Memory B cell (primary cell): ENCODE measurements at regions not wholly inside any gene's neighbourhood (a gene's known extent, or its start where the extent isn't known, plus 50 kb on each side); places are given as distances from the start of the nearest gene placed in this dataset.
"Not testable (repeated sequence)": the region's sequence is repeated elsewhere in the genome, so short reads cannot be mapped to it uniquely, and the experiment has no call there.

ENCODE experiments used
- ATAC-seq: fragments of 150-1000 bp; cut with Tn5 transposase; 2 replicates; pipeline ENCODE4 v1.10.0; 2021; ENCODE audit warnings: low read depth, mild to moderate bottlenecking, moderate library complexity
- DNase-seq, 2 donors: peaks; one replicate each; pipeline ENCODE4 v3.0.0; 2022; ENCODE audit warnings: low spot score in 2 of 2
- H3K27ac Mint-ChIP-seq: one replicate; pipeline ENCODE4 v1.8.0; 2022; ENCODE audit warnings: mild to moderate bottlenecking, moderate library complexity, mixed read lengths
- H3K27me3 Mint-ChIP-seq: one replicate; pipeline ENCODE4 v1.8.0; 2022; ENCODE audit warnings: mixed read lengths
- H3K36me3 Mint-ChIP-seq: one replicate; pipeline ENCODE4 v1.8.0; 2022; ENCODE audit warnings: mild to moderate bottlenecking, mixed read lengths
- H3K4me1 Mint-ChIP-seq: one replicate; pipeline ENCODE4 v1.8.0; 2022; ENCODE audit warnings: mixed read lengths
- H3K4me3 Mint-ChIP-seq: one replicate; pipeline ENCODE4 v1.8.0; 2022; ENCODE audit warnings: mild to moderate bottlenecking, moderate library complexity, mixed read lengths
- H3K9me3 Mint-ChIP-seq: one replicate; pipeline ENCODE4 v1.8.0; 2022; ENCODE audit warnings: mixed read lengths

DNA sequence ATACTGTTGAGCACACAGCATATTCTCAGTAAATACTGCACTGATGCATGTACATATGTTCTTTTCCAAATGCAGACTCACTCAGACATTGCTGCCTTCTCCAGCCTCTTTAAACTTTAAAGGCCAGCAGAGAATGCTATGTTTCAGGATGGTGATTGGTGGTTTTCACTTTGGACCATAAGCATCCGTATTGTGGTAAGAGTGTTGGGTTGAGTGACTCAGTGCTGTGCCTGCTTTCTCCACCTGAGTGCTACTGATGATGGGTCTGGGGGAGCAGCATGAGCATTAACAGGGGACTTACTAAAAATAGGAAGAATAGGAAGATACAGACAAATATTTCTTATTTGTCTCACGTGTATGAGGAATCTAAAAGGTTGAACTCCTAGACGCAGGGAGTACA is 56.3 kb upstream of the ZNF92 start:
- Mint-ChIP-seq H3K4me1 (peaks cover 3% of the 10 kb centered on the region), H3K27me3 (no peaks in the 10 kb centered on the region), H3K9me3 (no peaks in the 10 kb centered on the region), H3K36me3 (peaks cover 2% of the 10 kb centered on the region), H3K4me3 (no peak overlapping the region), H3K27ac (no peak overlapping the region)
- DNase-seq (no peak), ATAC-seq (no peak)

DNA sequence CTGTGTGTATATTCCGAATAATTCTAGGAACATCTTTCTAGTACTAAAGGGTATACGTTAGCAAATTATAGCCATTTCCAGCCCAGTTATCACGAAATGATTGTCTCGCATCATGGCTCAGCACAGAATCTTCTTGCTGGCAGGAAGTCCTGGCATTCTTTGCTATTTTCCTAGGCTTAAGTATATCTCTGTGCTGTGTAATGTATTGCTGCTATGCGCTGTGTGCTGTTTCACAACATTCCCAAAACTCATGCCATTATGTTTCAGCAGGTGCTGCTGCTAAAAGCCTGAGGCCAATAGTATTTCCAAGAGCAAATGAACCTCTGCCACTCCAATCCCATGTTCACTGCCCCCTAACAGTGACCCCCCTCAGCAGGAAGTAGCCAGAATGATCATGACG is 62.9 kb upstream of the ZNF92 start:
- H3K9me3 Mint-ChIP-seq: no peaks in the 10 kb centered on the region
- no peak overlapping the region for H3K27ac Mint-ChIP-seq
- peaks cover 5% of the 10 kb centered on the region for H3K4me1 Mint-ChIP-seq
- H3K36me3 Mint-ChIP-seq: peaks cover 2% of the 10 kb centered on the region
- DNase-seq: no peak
- H3K27me3 Mint-ChIP-seq: no peaks in the 10 kb centered on the region
- H3K4me3 Mint-ChIP-seq: no peak overlapping the region
- ATAC-seq: no peak

- Mint-ChIP-seq H3K27ac (no peak overlapping the region), H3K36me3 (peaks cover 2% of the 10 kb centered on the region), H3K4me3 (no peak overlapping the region), H3K4me1 (peaks cover 8% of the 10 kb centered on the region), H3K27me3 (peaks cover 3% of the 10 kb centered on the region), H3K9me3 (no peaks in the 10 kb centered on the region)
- ATAC-seq (no peak), DNase-seq (no peak)
These were observed 65.4 kb upstream of the ZNF92 start for GRCh38 chr7:65308300-65308678.

GRCh38 chr7:65307651-65308299 is 65.9 kb upstream of the ZNF92 start:
- peaks cover 8% of the 10 kb centered on the region for H3K4me1 Mint-ChIP-seq
- H3K27ac Mint-ChIP-seq: no peak overlapping the region
- ATAC-seq (peak; percentile 82), DNase-seq (peak; percentile 34 to 52)
- H3K9me3 Mint-ChIP-seq: no peaks in the 10 kb centered on the region
- peaks cover 3% of the 10 kb centered on the region for H3K27me3 Mint-ChIP-seq
- H3K36me3 Mint-ChIP-seq: peaks cover 1% of the 10 kb centered on the region
- no peak overlapping the region for H3K4me3 Mint-ChIP-seq

GRCh38 chr7:65304175-65304574 is 69.5 kb upstream of the ZNF92 start:
- ATAC-seq: no peak
- H3K4me3 Mint-ChIP-seq: no peak overlapping the region
- no peaks in the 10 kb centered on the region for H3K36me3 Mint-ChIP-seq
- no peak for DNase-seq
- peaks cover 3% of the 10 kb centered on the region for H3K27me3 Mint-ChIP-seq
- H3K9me3 Mint-ChIP-seq: no peaks in the 10 kb centered on the region
- H3K27ac Mint-ChIP-seq: no peak overlapping the region
- H3K4me1 Mint-ChIP-seq: peaks cover 8% of the 10 kb centered on the region

DNA sequence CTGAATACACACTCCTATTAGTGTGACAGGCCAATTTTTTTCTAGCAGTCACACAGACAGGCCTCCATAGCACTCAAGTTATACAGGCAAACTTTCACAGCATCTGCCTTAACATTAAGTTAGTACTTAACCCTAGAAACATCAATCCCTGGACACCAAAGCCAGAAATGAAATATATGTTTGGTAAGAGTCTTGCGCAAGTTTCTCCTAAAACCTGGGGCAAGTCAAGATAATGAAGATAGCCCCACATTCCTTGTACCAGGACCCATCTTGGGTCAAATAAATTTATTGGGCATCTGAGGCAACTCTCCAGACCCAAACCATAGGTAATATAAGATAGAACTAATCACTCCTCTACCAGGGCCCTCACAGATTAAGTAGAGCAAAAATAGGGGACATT is 70.8 kb upstream of the ZNF92 start:
- peaks cover 7% of the 10 kb centered on the region for H3K4me1 Mint-ChIP-seq
- no peak for ATAC-seq
- peaks cover 3% of the 10 kb centered on the region for H3K27me3 Mint-ChIP-seq
- no peak for DNase-seq
- H3K9me3 Mint-ChIP-seq: no peaks in the 10 kb centered on the region
- no peak overlapping the region for H3K27ac Mint-ChIP-seq
- H3K4me3 Mint-ChIP-seq: no peak overlapping the region
- H3K36me3 Mint-ChIP-seq: no peaks in the 10 kb centered on the region

GRCh38 chr7:65301007-65301406 is 72.6 kb upstream of the ZNF92 start:
- Mint-ChIP-seq H3K27ac (no peak overlapping the region), H3K36me3 (no peaks in the 10 kb centered on the region), H3K9me3 (no peaks in the 10 kb centered on the region), H3K4me1 (peaks cover 2% of the 10 kb centered on the region), H3K27me3 (peaks cover 4% of the 10 kb centered on the region), H3K4me3 (no peak overlapping the region)
- ATAC-seq: no peak
- DNase-seq: no peak

DNA sequence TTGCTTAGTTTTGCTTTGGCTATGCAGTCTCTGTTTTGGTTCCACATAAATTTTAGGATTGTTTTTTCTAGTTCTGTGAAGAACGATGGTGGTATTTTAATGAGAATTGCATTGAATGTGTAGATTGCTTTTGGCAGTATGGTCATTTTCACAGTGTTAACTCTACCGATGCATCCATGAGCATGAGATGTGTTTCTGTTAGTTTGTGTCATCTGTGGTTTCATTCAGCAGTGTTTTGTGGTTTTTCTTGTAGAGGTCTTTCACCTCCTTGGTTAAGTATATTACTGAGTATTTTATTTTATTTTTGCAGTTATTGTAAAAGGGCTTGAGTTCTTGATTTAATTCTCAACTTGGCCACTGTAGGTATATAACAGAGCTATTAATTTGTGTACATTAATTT is 78.2 kb upstream of the ZNF92 start:
- H3K4me3 Mint-ChIP-seq: no peak overlapping the region
- peaks cover 1% of the 10 kb centered on the region for H3K9me3 Mint-ChIP-seq
- no peak for ATAC-seq
- peaks cover 1% of the 10 kb centered on the region for H3K4me1 Mint-ChIP-seq
- no peak overlapping the region for H3K27ac Mint-ChIP-seq
- DNase-seq: no peak
- no peaks in the 10 kb centered on the region for H3K36me3 Mint-ChIP-seq
- H3K27me3 Mint-ChIP-seq: peaks cover 2% of the 10 kb centered on the region

DNA sequence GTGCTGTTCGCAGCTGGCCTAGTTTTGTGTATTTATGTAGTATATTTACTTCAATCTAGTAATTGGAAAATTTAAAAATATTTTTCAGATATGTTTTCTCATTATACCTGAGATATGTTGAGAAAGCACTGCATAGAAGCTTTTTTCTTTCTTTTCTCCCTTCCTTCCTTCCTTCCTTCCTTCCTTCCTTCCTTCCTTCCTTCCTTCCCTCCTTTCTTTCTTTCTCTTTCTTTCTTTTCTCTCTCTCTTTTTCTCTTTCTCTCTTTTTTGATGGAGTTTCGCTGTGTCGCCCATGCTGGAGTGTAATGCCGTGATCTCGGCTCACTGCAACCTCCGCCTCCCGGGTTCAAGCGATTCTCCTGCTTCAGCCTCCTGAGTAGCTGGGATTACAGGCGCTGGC is 83.3 kb upstream of the ZNF92 start:
- not testable (repeated sequence) for DNase-seq, H3K9me3 Mint-ChIP-seq, H3K4me1 Mint-ChIP-seq, ATAC-seq, H3K27me3 Mint-ChIP-seq, H3K27ac Mint-ChIP-seq, H3K4me3 Mint-ChIP-seq, H3K36me3 Mint-ChIP-seq

- no peaks in the 10 kb centered on the region for H3K27me3 Mint-ChIP-seq
- no peak overlapping the region for H3K27ac Mint-ChIP-seq
- DNase-seq (no peak), ATAC-seq (no peak)
- no peak overlapping the region for H3K4me3 Mint-ChIP-seq
- peaks cover 5% of the 10 kb centered on the region for H3K4me1 Mint-ChIP-seq
- H3K36me3 Mint-ChIP-seq: no peaks in the 10 kb centered on the region
- H3K9me3 Mint-ChIP-seq: no peaks in the 10 kb centered on the region
These were observed 86.6 kb upstream of the ZNF92 start for GRCh38 chr7:65287023-65287422.

- DNase-seq (no peak), ATAC-seq (no peak)
- H3K27ac Mint-ChIP-seq: peak overlapping the region; percentile 3
- H3K27me3 Mint-ChIP-seq: peaks cover under 1% of the 10 kb centered on the region
- H3K9me3 Mint-ChIP-seq: no peaks in the 10 kb centered on the region
- H3K4me1 Mint-ChIP-seq: peaks cover 5% of the 10 kb centered on the region
- no peaks in the 10 kb centered on the region for H3K36me3 Mint-ChIP-seq
- no peak overlapping the region for H3K4me3 Mint-ChIP-seq
These were observed 87.5 kb upstream of the ZNF92 start for GRCh38 chr7:65285906-65286864.

- DNase-seq: not testable (repeated sequence)
These were observed 88.4 kb upstream of the ZNF92 start for GRCh38 chr7:65285241-65285640.

GRCh38 chr7:65279795-65280194 is 93.9 kb upstream of the ZNF92 start:
- H3K36me3 Mint-ChIP-seq: peaks cover 8% of the 10 kb centered on the region
- no peak for ATAC-seq
- DNase-seq: no peak
- no peak overlapping the region for H3K27ac Mint-ChIP-seq
- peaks cover 5% of the 10 kb centered on the region for H3K27me3 Mint-ChIP-seq
- H3K4me1 Mint-ChIP-seq: no peaks in the 10 kb centered on the region
- peaks cover 9% of the 10 kb centered on the region for H3K9me3 Mint-ChIP-seq
- H3K4me3 Mint-ChIP-seq: no peak overlapping the region

More at GRCh38 chr7:65285241-65285640, 88.4 kb upstream of the ZNF92 start:
- peak overlapping the region; percentile 3 for H3K27ac Mint-ChIP-seq
- not testable (repeated sequence) for H3K9me3 Mint-ChIP-seq, H3K36me3 Mint-ChIP-seq, H3K4me1 Mint-ChIP-seq, H3K4me3 Mint-ChIP-seq, ATAC-seq, H3K27me3 Mint-ChIP-seq

- Mint-ChIP-seq H3K4me3 (no peak overlapping the region), H3K9me3 (peaks cover 11% of the 10 kb centered on the region)
These were observed 96.8 kb upstream of the ZNF92 start for GRCh38 chr7:65276822-65277221.

More at GRCh38 chr7:65276822-65277221, 96.8 kb upstream of the ZNF92 start:
- ATAC-seq (no peak), DNase-seq (no peak)
- H3K4me1 Mint-ChIP-seq: no peaks in the 10 kb centered on the region
- no peak overlapping the region for H3K27ac Mint-ChIP-seq
- H3K27me3 Mint-ChIP-seq: peaks cover 11% of the 10 kb centered on the region
- H3K36me3 Mint-ChIP-seq: peaks cover 8% of the 10 kb centered on the region
